ENCODE measurements at regions not wholly inside any gene's neighbourhood (a gene's known extent, or its start where the extent isn't known, plus 50 kb on each side); places are given as distances from the start of the nearest gene placed in this dataset.
"Not testable (repeated sequence)": the region's sequence is repeated elsewhere in the genome, so short reads cannot be mapped to it uniquely, and the experiment has no call there.

DNA sequence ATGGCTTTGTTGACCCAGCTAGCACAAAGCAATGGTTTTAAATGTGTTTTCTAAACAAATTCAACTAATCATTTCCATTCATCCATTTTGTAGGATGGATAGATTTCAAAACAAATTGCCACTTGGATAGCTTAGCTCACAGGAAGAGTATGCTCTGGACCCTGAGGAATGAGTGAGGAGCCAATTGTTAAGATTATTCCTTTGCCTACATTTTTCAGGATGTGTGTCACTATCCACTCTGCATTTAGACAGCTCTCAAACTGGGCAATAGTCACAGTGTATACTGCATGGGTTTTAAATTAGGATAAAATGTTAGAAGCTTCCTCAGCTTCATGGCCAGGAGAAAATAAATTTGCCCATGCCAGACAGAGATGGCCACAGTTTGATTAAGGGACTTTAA is 605.6 kb upstream of the TEX47 start:
- DNase-seq (ENCODE audit: low read depth), result no peak

DNA sequence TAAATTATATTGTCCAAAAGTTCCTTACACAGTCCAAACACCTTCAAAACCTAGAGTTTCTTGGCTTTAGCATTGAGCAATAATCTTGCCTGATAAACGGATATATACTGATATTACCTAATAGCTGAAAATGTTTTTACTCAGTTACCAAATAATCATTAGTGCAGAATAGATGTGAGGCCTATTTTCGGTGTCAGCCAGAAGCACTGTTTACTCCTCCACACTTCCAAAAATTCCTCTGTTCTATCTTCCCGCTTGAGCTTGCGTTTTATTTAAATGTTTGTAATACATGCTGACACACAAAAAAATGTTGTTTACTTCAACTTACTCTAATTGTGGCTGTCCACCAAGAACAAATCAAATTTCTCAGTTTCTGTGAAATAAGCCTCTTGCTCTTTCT is 606.2 kb upstream of the TEX47 start:
- DNase-seq (ENCODE audit: low read depth), result no peak

DNA sequence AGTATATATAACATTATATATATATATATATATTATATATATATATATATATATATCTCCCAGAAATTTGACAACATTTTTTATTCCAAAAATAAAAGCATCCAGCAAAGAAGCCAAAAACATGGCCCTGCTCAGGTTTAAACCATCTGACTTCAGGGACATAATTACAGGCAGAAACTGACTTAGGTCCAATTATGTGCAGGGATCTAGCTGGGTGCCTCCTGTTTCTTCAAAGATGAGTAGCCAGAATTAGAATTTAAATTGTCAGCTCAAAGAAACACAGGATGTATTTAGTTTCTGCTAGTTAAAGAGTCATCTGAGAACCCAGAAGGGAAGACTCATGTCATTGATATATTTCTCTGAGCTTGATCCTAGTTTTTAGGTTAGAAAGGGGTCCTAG is 656.4 kb upstream of the TEX47 start:
- DNase-seq (ENCODE audit: low read depth), result no peak

DNA sequence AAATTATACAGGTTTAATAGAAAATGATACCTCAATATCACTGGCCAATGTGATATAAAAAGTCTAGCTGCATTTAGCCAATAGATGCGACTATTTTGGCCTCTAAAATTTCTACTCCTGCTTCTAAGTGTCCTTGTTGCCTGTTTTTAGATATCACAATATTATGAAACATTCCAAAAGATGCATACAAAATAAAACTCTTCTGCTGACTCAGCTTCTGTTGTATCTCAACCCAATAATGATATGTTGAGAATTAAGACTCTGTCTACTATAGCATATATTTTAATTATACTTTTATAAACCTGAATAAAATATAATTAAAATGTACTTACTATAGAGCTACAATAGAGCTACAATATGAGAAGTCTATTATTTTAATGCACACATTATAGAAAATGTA is 661.0 kb upstream of the TEX47 start:
- no peak for DNase-seq (ENCODE audit: low read depth)

DNA sequence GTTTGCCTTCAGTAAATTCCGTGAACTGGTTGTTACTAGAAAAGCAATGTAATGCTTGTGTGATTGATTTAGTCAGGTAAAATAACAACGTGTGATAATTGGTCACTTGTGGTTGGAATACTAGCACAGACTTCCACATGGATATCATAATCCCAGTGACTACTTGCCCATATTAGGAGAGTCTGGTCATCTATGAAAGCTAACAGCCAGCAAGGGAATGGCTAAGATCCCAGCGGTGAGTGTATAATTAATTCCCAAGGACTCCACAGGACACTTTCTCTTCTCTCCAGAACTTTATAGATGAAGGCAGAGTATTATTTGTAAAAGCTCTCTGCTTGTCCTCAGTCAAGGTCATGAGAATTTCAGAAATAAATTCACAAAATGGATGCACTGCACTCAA is 662.6 kb upstream of the TEX47 start:
- no peak for DNase-seq (ENCODE audit: low read depth)

DNA sequence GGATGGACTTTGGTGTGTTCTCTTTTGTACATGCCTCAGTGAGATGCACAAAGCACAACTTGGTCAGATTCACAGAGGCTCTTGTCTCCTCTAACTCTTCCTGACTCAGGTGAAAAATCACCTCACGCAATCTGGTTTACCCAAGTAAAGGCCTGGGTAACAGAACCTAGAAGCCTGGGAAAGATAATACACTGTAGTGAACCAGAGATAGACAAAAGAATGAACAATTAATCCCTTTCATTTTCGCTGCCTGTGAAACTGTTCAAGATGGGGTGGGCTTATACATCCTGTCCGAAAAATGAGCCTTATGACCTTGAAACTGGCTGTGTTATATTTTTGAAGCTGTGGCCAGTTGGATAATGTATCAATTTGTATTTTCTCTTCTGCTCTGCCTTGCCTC is 678.9 kb upstream of the TEX47 start:
- DNase-seq (ENCODE audit: low read depth), result no peak

DNA sequence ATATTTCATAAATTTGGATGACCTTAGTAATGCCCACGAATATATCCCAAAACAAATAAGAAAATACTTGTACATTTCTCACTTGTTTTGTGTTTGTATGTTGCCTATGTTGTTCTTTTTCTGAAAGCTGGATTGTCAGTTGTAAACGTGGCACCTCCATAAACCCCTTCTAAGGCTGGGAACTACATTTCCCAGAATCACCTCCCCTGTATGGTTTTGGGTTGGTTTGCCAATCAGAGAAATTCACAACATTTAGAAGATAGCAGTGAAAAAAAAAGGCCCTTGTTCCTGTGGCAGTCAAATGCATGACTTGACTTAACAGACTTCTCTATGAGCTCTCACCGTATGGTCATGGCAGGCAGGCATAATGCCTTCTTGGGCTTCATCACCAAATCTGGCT is 676.3 kb upstream of the STEAP1 start:
- DNase-seq (ENCODE audit: low read depth), result no peak

DNA sequence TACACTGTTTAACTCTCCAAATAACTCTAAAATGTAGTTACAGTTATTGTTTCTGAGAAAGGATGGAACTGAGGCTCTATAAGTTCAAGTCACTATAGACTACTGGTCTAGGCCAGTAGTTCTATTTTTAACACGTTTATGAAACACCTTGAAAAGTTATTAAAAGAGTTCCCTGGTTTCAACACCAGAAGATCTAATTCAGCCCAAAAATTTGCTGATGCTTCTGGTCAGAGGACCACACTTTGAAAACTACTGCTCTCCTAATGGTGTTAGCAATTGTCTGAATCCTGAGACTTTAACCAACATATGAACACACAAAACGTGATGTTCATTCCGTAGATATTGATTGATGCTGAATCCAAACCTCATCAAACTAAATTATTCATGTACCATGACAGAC is 658.6 kb upstream of the STEAP1 start:
- DNase-seq (ENCODE audit: low read depth), result no peak

DNA sequence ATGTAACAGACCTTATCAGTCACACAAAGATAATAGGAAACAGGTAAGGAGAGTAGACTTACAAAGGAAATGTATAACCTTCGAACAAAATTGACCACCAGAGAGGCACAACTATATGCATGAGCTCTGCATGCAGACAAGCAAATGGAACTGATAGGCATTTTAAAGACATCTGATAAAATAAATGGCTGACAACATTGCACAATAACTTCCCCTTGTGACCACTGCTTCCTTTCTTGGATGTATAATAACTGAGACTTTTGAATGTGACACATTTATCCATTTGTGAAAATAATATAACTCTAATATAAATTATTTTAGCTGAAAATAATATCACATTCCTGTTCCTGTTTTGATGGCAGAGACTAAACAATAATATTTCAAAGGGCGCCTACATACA is 654.2 kb upstream of the STEAP1 start:
- no peak for DNase-seq (ENCODE audit: low read depth)

DNA sequence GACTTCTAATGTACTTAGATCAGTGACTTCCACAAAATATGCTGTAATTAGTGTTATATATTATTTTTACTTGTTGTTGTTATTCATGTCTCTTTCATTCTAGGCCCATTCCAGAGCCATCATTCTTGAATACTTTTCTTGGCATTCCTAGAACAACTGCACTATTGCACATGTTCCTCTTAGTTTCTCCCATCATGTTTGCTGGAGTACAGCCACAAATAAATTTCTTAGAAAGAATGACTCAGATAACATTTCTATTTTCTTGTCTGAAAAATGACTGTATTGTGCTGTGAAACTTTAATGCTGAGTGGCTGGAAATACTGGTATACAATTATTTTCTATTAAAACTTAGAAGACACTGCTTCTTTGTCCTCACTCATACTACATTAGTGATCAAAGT is 651.0 kb upstream of the STEAP1 start:
- no peak for DNase-seq (ENCODE audit: low read depth)

DNA sequence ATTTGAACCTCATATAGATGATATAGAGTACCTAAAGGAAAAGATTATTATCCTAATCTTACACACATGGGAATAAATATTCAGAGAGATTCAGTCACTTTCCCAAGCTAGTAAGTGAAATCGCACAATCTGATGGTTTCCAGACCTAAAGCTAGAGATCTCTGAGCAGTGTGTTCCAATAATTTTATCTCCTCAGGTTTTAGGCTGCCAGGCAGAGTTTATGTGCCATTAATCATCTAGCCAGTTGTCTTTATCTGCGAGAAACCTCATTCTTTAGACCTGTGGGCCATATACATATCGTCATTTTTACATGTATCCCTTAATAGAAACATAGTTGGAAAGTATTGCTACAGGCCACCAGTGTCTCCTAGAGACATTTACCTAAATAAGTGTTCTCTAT is 647.2 kb upstream of the STEAP1 start:
- DNase-seq (ENCODE audit: low read depth), result no peak

DNA sequence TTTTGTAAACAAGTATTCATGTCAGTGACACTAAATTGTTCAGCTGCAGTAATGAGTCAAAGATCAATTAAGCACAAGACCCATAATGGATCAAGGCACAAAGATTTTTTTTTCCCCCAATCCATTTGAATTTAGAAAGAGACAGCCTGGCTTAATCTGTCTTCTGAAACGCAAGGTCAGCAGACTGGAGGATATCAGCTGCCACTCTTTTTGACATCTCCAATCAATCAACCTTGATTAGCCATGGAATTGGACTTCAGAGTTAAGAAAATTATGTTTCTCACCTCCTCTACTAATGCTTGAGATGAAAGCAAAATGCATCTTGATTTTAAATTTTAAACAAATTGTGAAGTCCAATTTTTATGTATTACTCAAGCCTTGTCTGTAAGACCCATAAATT is 642.4 kb upstream of the STEAP1 start:
- no peak for DNase-seq (ENCODE audit: low read depth)

DNA sequence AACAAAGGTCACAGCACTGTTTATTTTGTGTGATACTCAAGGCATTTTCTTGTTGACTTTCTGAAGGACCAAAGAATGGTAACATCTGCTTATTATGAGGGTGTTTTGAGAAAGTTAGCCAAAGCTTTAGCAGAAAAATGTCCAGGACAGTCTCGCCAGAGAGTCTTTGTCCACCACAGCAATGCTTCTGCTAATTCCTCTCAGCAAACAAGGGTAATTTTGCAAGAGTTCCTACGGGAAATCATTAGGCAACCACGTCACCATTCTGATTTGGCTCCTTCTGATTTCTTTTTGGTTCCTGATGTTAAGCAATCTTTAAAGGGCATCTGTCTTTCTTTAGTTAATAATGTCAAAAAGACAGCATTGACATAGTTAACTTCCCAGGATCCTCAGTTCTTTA is 639.3 kb upstream of the STEAP1 start:
- no peak for DNase-seq (ENCODE audit: low read depth)

DNA sequence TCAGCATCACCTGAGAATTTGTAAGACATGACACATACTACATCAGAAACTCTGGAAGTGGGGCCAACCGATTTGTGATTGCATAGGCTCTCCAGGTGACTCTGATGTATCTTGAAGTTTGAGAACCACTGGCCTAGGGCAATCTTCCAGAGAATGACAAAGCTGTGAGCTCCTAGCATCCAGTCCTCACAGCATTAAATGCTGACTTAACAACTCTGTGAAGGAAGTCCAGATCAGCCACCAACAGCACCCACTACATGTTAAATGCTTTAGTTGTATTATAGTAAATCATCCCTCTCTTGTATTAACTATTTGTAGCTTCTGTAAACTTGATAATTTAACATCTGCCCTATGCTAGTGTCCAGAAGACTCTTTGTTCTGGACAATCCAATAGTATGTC is 636.5 kb upstream of the STEAP1 start:
- DNase-seq (ENCODE audit: low read depth), result no peak

DNA sequence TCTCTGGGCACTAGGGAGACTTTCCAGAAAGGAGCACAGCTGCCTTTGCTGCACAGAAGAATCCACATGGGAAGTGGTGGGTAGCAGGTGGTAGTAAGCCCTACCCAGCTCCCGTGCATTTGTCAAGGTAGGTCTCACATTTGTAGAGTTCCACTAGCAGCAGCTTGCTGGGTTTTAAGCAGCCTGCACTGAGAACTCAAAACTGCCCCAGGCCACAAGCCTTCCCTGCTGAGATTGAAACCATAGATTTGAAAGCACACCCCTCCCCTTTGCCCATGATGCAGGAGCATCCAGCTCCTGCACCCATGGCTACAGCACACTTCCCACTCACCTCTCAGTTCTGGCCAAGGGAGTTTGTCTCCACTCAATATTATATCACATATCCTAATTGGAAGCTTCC is 604.5 kb upstream of the STEAP1 start:
- DNase-seq (ENCODE audit: low read depth), result no peak

DNA sequence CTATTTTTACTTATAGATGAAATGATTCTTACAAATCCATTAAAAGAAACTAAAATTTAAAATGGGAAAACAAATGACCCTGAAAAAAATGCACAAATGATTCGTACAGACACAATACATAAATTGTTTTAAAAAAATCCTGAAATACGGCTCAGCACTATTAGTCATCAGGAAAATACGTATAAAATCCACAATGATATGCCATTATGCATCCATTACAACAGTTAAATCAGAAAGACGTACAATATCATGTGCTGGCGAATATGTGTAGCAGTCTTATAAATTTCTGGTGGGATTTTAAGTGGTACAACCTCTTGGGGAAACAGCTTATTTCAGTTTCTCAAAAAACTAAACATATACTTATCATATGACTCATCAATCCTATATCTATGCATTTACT is 600.1 kb upstream of the STEAP1 start:
- DNase-seq (ENCODE audit: low read depth), result no peak

DNA sequence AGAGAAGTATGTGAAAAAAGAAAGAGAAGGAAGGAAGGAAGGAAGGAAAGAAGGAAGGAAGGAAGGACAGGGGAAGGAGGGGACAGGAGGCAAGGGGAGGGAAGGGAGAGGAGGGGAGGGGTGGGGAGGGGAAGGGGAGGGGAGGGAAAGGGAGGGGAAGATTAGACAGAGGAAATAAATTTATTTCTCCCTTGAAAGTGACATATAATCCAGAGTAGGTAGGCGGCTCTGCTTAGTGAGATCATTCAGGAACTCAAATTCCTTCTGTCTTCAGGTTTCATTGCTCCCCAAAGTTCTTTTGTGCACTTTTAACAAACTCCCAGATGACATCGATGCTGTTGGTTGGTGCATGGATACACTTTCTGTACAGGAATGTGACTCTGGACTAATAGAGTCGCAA is 594.7 kb upstream of the STEAP1 start:
- DNase-seq (ENCODE audit: low read depth), result no peak

DNA sequence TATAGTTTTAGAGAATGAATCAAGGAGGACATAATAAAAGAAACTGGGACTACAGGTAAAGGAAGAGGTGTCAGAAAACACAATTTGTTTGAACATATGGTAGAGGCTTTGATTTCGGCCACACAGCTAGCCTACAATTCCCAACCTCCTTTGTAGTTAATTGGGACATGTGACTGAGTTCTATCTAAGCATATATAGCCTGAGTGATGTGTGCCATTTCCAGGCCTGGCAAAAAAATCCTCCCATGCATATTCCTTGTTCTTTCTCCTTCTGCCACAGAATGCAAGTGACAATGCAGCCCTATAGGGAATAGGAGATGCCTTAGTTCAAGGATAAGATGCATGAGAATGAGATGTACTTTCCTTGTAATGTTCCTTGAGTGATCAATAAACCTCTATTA is 590.7 kb upstream of the STEAP1 start:
- DNase-seq (ENCODE audit: low read depth), result no peak

DNA sequence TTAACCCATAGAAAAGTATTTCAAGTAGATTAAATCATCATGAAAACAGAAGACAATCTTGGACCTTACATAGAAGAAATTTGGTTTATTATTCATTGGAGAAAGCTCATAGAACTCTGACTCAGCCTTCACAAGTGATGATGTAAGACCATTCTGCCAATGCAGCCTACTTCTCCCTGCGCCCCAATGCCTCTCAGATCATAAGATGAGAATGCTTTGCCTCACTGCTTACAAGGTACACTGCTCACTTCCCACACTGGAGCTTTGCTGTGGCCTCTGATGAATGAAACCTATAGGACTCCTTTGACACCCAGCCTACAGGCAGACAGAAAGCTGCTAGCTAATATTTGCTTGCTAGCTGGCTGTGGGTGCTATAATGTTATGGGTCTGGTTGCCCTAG is 569.4 kb upstream of the STEAP1 start:
- no peak for DNase-seq (ENCODE audit: low read depth)

DNA sequence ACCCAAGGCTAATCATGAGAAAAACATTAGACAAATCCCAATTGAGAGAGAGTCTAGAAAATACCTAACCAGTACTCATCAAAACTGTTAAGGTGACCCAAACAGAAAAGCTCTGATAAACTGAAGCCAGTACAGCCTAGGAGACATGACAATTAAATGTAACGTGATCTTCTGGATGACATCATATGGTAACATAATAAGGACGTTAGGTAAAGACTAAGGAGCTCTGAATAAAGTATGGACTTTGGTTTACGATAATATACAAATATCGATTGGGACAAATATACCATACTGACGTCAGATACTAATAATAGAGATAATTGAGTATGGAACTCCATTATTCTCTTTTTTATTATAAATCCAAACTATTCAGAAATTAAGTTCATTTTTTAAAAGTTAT is 561.1 kb upstream of the STEAP1 start:
- DNase-seq (ENCODE audit: low read depth), result no peak

DNA sequence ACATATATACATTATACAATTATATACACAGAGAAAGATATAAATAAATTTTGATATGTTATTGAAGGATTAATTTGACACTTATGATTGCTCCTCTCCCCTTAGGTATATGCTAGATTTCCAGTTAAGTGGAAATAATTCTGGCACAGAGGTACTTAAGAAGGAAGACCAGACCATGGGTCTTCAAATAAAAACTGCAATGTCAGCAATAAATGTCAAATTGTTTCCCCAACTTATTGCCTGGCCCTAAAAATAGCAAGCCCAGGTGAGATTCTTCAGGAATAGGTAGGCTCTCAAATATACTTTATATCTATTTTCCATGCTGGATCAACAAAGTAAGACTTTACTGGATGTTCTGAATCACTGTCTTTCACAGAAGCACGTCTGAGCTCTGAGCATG is 551.3 kb upstream of the STEAP1 start:
- DNase-seq (ENCODE audit: low read depth), result no peak

DNA sequence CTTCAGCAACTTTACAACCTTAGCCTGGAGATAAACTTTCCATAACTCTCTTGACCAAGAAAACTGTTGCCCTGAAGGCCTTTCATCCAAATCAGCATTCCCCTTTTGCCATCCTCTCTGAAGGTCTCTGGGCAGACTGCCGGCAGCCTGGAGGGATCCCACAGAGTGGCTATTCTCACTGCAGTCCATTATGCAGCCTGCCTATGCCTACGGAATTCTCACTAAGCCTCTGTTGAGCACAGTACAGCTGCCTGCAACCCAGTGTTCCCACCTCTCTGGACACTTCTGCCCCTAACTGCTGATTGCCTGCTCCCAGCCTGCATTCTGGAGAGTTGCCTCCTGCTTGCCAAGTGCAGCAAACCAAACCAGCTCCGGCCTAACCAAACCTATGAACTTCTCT is 548.9 kb upstream of the STEAP1 start:
- no peak for DNase-seq (ENCODE audit: low read depth)

DNA sequence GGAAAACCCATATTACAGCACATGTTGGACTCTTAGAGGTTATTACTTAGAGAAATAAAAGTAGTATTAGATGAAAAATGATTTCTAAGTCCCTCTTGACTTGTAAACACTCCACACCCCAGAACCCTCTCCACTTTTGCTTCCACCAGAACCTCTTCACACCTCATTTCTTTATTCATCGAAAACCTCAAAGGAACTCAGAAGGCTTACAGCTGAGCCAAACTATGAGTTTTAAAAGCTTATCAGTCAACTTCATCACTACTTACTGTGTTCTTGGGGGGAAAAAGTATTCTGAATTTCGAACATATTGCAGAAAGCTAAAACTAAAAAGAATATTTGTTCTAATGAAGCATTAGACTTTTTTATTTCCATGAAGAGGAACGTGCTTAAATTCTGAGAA is 547.8 kb upstream of the STEAP1 start:
- DNase-seq (ENCODE audit: low read depth), result no peak

DNA sequence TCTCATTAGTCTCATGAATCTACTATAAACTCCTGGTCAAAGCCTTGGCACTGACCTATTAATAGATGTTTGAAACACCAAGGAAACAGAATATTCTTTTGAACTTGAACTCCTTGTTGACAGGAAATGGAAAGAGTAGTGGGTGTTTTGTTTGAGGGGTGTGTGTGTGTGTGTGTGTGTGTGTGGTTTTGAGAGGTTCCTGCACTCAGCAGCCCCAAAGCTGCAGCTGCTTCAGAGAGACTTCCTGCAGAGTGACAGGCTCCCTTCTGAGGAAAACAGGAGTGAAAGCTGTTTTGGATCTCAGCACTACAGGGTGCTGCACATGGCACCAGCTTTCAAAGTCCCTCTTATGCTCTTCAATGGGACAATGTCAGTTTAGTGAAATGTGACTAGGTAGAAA is 546.5 kb upstream of the STEAP1 start:
- no peak for DNase-seq (ENCODE audit: low read depth)

DNA sequence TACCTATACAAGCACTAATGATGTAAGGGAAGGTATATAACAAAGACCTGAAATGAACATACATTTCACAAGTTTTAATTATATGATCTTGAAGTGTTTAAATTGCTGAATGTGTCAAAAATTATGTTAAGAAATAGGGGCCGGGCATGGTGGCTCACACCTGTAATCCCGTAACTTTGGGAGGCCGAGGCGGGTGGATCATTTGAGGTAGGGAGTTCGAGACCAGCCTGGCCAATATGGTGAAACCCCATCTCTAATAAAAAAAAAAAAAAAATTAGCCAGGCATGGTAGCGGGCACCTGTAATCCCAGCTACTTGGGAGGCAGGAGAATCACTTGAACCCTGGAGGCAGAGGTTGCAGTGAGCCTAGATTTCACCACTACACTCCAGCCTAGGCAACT is 537.4 kb upstream of the STEAP1 start:
- DNase-seq (ENCODE audit: low read depth), result not testable (repeated sequence)

DNA sequence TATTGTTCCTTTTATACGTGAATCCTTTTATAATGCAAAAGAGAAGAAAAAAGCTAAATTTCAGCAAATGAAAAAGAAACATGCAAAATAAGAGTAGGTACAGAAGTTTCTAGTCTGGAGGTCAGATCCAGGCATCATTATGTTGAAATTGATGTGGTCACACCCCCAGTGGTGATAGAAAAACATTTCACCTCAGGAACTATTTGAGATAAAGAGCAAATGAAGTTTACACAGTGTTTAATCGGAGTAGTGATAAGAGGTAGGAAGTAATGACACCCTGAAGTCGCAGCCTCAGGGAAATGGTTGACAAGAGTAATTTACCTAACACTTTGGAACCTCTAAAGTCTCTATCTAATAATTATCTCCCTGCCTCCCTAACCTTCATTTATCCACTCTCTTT is 536.0 kb upstream of the STEAP1 start:
- DNase-seq (ENCODE audit: low read depth), result no peak

Measured in fibroblast of gingiva (primary cell).